SK-N-SH (cell line): ENCODE measurements at regions not wholly inside any gene's neighbourhood (a gene's known extent, or its start where the extent isn't known, plus 50 kb on each side); places are given as distances from the start of the nearest gene placed in this dataset.
"Not testable (repeated sequence)": the region's sequence is repeated elsewhere in the genome, so short reads cannot be mapped to it uniquely, and the experiment has no call there.

Experiments
- EP300 ChIP-seq, 2 experiments: IDR thresholded peaks; 2 replicates each; pipeline versions ENCODE4 v1.4.0 to v1.6.1; 2012; ENCODE audit warnings: borderline replicate concordance in 1 of 2, low read depth in 1 of 2, low read length in 1 of 2
- EZH2phosphoT487 ChIP-seq: fragments of 200-600 bp; sonication (generic); IDR thresholded peaks from 2 replicates; pipeline ENCODE4 v1.6.1; 2017; ENCODE audit warnings: low read depth, mixed run types, mild to moderate bottlenecking, antibody characterized with exemption, moderate library complexity, borderline replicate concordance
- FOSL2 ChIP-seq: IDR thresholded peaks from 2 replicates; pipeline ENCODE4 v1.4.0; 2012; ENCODE audit warnings: low read depth, mild to moderate bottlenecking, moderate library complexity, borderline replicate concordance
- FOXM1 ChIP-seq: IDR thresholded peaks from 2 replicates; pipeline ENCODE4 v1.4.0; 2012; ENCODE audit warnings: low read depth, mild to moderate bottlenecking
- GABPA ChIP-seq: IDR thresholded peaks from 2 replicates; pipeline ENCODE4 v1.4.0; 2012; ENCODE audit warnings: low read depth, mild to moderate bottlenecking
- POLR2AphosphoS5 ChIP-seq: IDR thresholded peaks from 2 replicates; pipeline ENCODE4 v1.6.1; 2012; ENCODE audit warnings: low read depth, low read length
- RAD21 ChIP-seq: IDR thresholded peaks from 2 replicates; pipeline ENCODE4 v1.6.1; 2012; ENCODE audit warnings: mild to moderate bottlenecking, low read length
- SMC3 ChIP-seq: IDR thresholded peaks from 2 replicates; pipeline ENCODE4 v1.6.1; 2012; ENCODE audit warnings: low read depth, low read length, improper control_type of control experiment
- TEAD4 ChIP-seq: IDR thresholded peaks from 2 replicates; pipeline ENCODE4 v1.4.0; 2012; ENCODE audit warnings: mild to moderate bottlenecking, borderline replicate concordance; ENCODE audit not compliant: insufficient read depth
- YY1 ChIP-seq: IDR thresholded peaks from 2 replicates; pipeline ENCODE4 v1.4.0; 2012; ENCODE audit warnings: low read depth, mild to moderate bottlenecking
- TF ChIP-seq, protein P1 (sequence below): fragments of 200-600 bp; sonication (generic); IDR thresholded peaks from 2 replicates; pipeline ENCODE4 v1.6.1; 2017; ENCODE audit warnings: antibody characterized with exemption, mild to moderate bottlenecking, moderate library complexity
- TF ChIP-seq, protein P2 (sequence below): IDR thresholded peaks from 2 replicates; pipeline ENCODE4 v1.6.1; 2012; ENCODE audit warnings: mild to moderate bottlenecking, low read depth, low read length, moderate library complexity
- TF ChIP-seq, protein P3 (sequence below): IDR thresholded peaks from 2 replicates; pipeline ENCODE4 v1.4.0; 2012; ENCODE audit warnings: low read depth

DNA sequence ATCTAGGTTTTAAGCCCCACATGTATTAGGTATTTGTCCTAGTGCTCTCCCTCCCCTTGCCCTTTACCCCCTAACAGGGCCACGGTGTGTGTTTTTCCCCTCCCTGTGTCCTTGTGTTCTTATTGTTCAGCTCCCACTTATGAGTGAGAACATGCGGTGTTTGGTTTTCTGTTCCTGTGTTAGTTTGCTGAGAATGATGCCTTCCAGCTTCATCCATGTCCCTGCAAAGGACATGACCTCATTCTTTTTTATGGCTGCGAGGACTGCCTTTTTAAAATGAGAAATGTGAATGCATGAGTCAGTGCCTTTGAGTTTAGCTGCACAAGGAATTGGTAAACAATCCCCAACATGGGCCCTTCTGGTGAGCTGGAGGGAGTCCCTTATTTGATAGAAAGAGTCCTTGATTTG lies 88.4 kb upstream of the EIF5 start:
- TF ChIP-seq YY1; FOSL2; GABPA; SMC3; EZH2phosphoT487; EP300 (IDR thresholded peaks at IDR 0.05; ENCODE audit: borderline replicate concordance in 1 of 2, low read depth in 1 of 2, low read length in 1 of 2); POLR2AphosphoS5; FOXM1; RAD21; TEAD4: not testable (repeated sequence)
- TF ChIP-seq, protein P1, sequence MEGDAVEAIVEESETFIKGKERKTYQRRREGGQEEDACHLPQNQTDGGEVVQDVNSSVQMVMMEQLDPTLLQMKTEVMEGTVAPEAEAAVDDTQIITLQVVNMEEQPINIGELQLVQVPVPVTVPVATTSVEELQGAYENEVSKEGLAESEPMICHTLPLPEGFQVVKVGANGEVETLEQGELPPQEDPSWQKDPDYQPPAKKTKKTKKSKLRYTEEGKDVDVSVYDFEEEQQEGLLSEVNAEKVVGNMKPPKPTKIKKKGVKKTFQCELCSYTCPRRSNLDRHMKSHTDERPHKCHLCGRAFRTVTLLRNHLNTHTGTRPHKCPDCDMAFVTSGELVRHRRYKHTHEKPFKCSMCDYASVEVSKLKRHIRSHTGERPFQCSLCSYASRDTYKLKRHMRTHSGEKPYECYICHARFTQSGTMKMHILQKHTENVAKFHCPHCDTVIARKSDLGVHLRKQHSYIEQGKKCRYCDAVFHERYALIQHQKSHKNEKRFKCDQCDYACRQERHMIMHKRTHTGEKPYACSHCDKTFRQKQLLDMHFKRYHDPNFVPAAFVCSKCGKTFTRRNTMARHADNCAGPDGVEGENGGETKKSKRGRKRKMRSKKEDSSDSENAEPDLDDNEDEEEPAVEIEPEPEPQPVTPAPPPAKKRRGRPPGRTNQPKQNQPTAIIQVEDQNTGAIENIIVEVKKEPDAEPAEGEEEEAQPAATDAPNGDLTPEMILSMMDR = not testable (repeated sequence)
- TF ChIP-seq, protein P2, sequence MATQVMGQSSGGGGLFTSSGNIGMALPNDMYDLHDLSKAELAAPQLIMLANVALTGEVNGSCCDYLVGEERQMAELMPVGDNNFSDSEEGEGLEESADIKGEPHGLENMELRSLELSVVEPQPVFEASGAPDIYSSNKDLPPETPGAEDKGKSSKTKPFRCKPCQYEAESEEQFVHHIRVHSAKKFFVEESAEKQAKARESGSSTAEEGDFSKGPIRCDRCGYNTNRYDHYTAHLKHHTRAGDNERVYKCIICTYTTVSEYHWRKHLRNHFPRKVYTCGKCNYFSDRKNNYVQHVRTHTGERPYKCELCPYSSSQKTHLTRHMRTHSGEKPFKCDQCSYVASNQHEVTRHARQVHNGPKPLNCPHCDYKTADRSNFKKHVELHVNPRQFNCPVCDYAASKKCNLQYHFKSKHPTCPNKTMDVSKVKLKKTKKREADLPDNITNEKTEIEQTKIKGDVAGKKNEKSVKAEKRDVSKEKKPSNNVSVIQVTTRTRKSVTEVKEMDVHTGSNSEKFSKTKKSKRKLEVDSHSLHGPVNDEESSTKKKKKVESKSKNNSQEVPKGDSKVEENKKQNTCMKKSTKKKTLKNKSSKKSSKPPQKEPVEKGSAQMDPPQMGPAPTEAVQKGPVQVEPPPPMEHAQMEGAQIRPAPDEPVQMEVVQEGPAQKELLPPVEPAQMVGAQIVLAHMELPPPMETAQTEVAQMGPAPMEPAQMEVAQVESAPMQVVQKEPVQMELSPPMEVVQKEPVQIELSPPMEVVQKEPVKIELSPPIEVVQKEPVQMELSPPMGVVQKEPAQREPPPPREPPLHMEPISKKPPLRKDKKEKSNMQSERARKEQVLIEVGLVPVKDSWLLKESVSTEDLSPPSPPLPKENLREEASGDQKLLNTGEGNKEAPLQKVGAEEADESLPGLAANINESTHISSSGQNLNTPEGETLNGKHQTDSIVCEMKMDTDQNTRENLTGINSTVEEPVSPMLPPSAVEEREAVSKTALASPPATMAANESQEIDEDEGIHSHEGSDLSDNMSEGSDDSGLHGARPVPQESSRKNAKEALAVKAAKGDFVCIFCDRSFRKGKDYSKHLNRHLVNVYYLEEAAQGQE = not testable (repeated sequence)
- TF ChIP-seq, protein P3, sequence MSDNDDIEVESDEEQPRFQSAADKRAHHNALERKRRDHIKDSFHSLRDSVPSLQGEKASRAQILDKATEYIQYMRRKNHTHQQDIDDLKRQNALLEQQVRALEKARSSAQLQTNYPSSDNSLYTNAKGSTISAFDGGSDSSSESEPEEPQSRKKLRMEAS = not testable (repeated sequence)
